Peyer's patch (tissue), 4 donors: ENCODE measurements at regions not wholly inside any gene's neighbourhood (a gene's known extent, or its start where the extent isn't known, plus 50 kb on each side); places are given as distances from the start of the nearest gene placed in this dataset.

ENCODE experiments used
- DNase-seq, 3 donors: peaks; one replicate each; pipeline ENCODE4 v3.0.0-alpha.2; 2017 to 2019
- H3K27ac ChIP-seq, 4 donors: fragments of 200-600 bp; sonication (generic); one replicate each; pipeline ENCODE4 v1.5.1; 2016 to 2019
- H3K27me3 ChIP-seq, 2 donors: fragments of 200-600 bp; sonication (generic); one replicate each; pipeline ENCODE4 v1.5.1; 2019
- H3K36me3 ChIP-seq, 3 donors: fragments of 200-600 bp; sonication (generic); one replicate each; pipeline ENCODE4 v1.5.1; 2016 to 2019
- H3K4me1 ChIP-seq, 4 donors: fragments of 200-600 bp; sonication (generic); one replicate each; pipeline ENCODE4 v1.5.1; 2016 to 2019
- H3K4me3 ChIP-seq, 4 donors: fragments of 200-600 bp; sonication (generic); 1 replicate in 3 of 4; 2 replicates in 1 of 4; pipeline ENCODE4 v1.5.1; 2016 to 2019; ENCODE audit warnings: mild to moderate bottlenecking in 1 of 4
- H3K9me3 ChIP-seq, 4 donors: fragments of 200-600 bp; sonication (generic); one replicate each; pipeline ENCODE4 v1.5.1; 2016 to 2019; ENCODE audit warnings: mild to moderate bottlenecking in 1 of 4
- POLR2A ChIP-seq, 2 donors: fragments of 450-650 bp; IDR thresholded peaks; one replicate each; pipeline ENCODE4 v1.5.1; 2017; ENCODE audit warnings: antibody characterized with exemption in 2 of 2, mild to moderate bottlenecking in 2 of 2, moderate library complexity in 2 of 2
- TF ChIP-seq, protein P1 (sequence below), 6 experiments: fragments of 450-650 bp in 4 of 6; fragments of 200-600 bp in 2 of 6; sonication (generic) in 1 of 6; IDR thresholded peaks; one replicate each; pipeline ENCODE4 v1.5.1; 2017 to 2019; ENCODE audit warnings: antibody characterized with exemption in 6 of 6, mild to moderate bottlenecking in 3 of 6, moderate library complexity in 1 of 6

DNA sequence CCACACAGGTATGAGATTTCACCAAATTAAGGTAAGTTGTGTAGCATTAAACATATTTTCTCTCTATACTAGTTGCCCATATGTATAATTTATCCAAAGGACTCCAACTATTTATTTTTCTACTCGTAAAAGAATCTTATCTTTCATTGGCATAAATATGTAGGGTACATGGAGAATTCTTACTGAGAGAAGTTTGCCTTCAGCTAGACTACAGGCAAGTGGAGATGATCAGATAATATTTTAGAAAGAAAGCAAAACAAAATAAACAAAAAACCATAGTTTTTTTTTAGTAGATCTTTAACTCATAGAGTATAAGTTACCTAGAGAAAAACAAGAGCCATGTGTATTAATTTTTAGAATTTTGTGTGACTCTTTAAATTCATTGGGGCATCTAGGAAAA lies 743.1 kb upstream of the ARRDC3 start:
- Histone ChIP-seq H3K27me3 (no peaks in the 10 kb centered on the region), H3K27ac (no peak overlapping the region), H3K4me3 (no peak overlapping the region), H3K36me3 (no peaks in the 10 kb centered on the region), H3K9me3 (no peaks in the 10 kb centered on the region), H3K4me1 (no peaks in the 10 kb centered on the region)
- TF ChIP-seq, protein P1, sequence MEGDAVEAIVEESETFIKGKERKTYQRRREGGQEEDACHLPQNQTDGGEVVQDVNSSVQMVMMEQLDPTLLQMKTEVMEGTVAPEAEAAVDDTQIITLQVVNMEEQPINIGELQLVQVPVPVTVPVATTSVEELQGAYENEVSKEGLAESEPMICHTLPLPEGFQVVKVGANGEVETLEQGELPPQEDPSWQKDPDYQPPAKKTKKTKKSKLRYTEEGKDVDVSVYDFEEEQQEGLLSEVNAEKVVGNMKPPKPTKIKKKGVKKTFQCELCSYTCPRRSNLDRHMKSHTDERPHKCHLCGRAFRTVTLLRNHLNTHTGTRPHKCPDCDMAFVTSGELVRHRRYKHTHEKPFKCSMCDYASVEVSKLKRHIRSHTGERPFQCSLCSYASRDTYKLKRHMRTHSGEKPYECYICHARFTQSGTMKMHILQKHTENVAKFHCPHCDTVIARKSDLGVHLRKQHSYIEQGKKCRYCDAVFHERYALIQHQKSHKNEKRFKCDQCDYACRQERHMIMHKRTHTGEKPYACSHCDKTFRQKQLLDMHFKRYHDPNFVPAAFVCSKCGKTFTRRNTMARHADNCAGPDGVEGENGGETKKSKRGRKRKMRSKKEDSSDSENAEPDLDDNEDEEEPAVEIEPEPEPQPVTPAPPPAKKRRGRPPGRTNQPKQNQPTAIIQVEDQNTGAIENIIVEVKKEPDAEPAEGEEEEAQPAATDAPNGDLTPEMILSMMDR (IDR thresholded peaks at IDR 0.05): no peak
- no peak for TF ChIP-seq POLR2A (IDR thresholded peaks at IDR 0.05)
- no peak for DNase-seq

DNA sequence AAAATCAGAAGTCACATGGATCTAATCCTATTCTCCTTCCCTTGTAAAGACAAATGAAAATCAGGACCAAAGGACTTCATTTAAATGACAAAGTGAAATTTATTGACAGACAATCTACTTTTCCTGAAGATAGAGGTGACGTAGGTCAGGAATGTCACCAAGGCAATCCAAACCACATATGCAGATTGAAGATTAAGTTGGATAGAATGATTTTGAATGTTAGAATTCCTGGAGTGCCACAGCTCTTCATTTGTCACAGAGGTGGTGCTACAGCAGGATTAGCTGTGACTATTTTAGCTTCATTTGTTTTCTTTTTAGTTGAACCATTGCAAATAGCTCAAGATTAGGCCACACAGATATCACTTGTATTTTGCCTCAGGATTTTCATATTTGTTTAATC lies 736.0 kb upstream of the ARRDC3 start:
- Histone ChIP-seq H3K36me3 (no peaks in the 10 kb centered on the region), H3K9me3 (no peaks in the 10 kb centered on the region), H3K4me1 (no peaks in the 10 kb centered on the region), H3K27me3 (no peaks in the 10 kb centered on the region), H3K4me3 (no peak overlapping the region), H3K27ac (no peak overlapping the region)
- no peak for DNase-seq
- TF ChIP-seq, protein P1 (IDR thresholded peaks at IDR 0.05): no peak
- TF ChIP-seq POLR2A (IDR thresholded peaks at IDR 0.05): no peak

DNA sequence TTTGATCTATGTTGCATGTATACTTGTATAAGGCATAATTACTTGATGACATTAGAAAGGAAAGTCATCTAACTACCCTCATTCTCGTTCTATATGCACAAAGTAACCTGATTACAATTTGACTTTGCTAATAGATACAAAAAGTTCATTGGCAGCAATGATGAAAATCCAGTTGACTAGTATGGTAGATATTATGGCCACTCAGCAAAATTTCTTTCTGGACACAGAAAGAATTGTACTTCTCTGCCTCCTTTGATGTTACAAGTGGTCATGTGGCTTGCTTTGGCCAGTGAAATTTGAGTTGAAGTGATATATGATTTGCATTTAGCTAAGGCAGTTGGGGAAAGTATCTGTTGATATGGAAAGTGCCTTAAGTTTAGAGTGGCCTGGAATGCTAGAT lies 723.7 kb upstream of the ARRDC3 start:
- Histone ChIP-seq H3K36me3 (no peaks in the 10 kb centered on the region), H3K27me3 (no peaks in the 10 kb centered on the region), H3K4me1 (no peaks in the 10 kb centered on the region), H3K9me3 (no peaks in the 10 kb centered on the region), H3K4me3 (no peak overlapping the region), H3K27ac (no peak overlapping the region)
- TF ChIP-seq, protein P1 (IDR thresholded peaks at IDR 0.05): no peak
- TF ChIP-seq POLR2A (IDR thresholded peaks at IDR 0.05): no peak
- DNase-seq: no peak

DNA sequence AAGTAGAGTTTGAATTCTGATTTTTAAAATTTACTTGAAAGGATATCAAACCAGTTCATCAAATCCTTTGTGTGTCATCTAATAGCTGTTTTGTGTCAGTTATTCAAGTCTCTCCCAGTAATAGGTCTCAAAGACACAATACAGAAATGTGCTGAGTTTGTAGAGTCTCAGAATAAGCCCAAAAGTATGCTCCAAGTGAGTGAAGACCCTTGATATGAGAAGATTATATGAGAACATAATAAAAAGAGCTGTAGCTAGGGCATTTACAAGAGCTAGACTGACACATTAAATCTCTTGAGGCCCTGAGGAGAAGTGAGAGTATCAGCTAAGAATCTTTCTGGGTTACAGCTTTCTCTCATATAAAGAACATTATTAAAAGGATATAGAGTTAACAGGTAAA lies 721.0 kb upstream of the ARRDC3 start:
- no peak for DNase-seq
- H3K27me3 ChIP-seq: no peaks in the 10 kb centered on the region
- H3K4me3 ChIP-seq: no peak overlapping the region
- H3K9me3 ChIP-seq: no peaks in the 10 kb centered on the region
- H3K36me3 ChIP-seq: no peaks in the 10 kb centered on the region
- H3K4me1 ChIP-seq: no peaks in the 10 kb centered on the region
- H3K27ac ChIP-seq: no peak overlapping the region
- no peak for TF ChIP-seq POLR2A (IDR thresholded peaks at IDR 0.05)
- TF ChIP-seq, protein P1 (IDR thresholded peaks at IDR 0.05): no peak

DNA sequence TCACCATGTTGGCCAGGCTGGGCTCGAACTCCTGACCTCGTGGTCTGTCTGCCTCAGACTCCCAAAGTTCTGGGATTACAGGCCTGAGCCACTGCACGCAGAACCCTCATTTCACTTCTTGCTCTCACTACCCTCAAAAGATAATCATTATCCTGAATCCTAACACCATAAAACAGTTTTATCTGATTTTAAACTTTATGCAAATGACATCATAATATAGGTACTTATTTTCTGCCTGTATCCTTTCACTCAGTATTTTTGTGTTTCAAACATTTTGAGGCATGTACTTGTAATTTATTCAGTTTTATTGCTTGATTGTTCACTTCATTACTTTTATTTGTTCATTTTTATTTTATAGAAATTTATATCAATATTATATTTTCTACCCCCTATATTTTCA lies 719.2 kb upstream of the ARRDC3 start:
- Histone ChIP-seq H3K27ac (no peak overlapping the region), H3K9me3 (no peaks in the 10 kb centered on the region), H3K36me3 (no peaks in the 10 kb centered on the region), H3K4me3 (no peak overlapping the region), H3K4me1 (no peaks in the 10 kb centered on the region), H3K27me3 (no peaks in the 10 kb centered on the region)
- no peak for DNase-seq
- TF ChIP-seq, protein P1 (IDR thresholded peaks at IDR 0.05): no peak
- no peak for TF ChIP-seq POLR2A (IDR thresholded peaks at IDR 0.05)

DNA sequence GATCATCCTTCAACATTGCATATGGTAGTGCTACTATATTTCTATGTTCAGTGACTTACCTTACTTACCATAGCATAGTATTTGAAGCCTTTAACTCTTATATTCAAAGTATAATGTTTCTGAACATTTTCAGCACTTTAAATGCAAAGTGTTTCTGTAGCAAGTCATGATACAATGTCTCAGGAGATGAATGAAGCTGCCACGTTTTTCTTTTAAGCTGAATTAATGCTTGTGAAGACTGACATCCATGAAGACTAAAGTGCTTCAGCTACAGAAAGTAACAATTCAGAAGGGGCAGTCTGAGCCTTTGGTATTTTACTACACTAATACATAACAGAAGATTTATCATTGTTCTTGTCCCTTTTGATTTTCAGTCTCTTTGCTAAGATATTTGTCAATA lies 709.1 kb upstream of the ARRDC3 start:
- H3K4me1 ChIP-seq: no peaks in the 10 kb centered on the region
- TF ChIP-seq, protein P1 (IDR thresholded peaks at IDR 0.05): no peak
- TF ChIP-seq POLR2A (IDR thresholded peaks at IDR 0.05): no peak
- DNase-seq: no peak
- H3K27me3 ChIP-seq: no peaks in the 10 kb centered on the region
- H3K9me3 ChIP-seq: no peaks in the 10 kb centered on the region
- H3K27ac ChIP-seq: no peak overlapping the region
- H3K4me3 ChIP-seq: no peak overlapping the region
- H3K36me3 ChIP-seq: no peaks in the 10 kb centered on the region
